ENCODE measurements at regions not wholly inside any gene's neighbourhood (a gene's known extent, or its start where the extent isn't known, plus 50 kb on each side); places are given as distances from the start of the nearest gene placed in this dataset.

DNA sequence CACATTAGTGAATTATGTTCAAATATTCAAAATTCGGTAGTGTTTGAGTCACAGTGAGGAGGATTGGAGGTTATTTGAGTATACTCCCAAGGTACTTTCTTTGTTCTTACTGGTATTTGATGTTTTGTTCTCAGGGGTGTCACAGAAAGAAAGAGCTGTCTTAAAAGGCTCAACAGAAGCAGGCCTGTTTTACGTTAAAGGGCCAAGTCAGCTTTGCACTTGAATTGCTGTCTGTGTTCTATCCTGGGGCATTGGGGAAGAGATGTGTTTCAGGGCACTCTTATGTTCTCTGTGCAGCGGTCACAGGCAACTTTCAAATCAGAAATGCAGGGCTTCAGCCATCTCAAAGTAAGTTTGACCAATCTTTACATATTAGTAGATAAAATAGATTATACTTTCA, 1113.1 kb upstream of the LCORL start:
- TF ChIP-seq, protein P1, sequence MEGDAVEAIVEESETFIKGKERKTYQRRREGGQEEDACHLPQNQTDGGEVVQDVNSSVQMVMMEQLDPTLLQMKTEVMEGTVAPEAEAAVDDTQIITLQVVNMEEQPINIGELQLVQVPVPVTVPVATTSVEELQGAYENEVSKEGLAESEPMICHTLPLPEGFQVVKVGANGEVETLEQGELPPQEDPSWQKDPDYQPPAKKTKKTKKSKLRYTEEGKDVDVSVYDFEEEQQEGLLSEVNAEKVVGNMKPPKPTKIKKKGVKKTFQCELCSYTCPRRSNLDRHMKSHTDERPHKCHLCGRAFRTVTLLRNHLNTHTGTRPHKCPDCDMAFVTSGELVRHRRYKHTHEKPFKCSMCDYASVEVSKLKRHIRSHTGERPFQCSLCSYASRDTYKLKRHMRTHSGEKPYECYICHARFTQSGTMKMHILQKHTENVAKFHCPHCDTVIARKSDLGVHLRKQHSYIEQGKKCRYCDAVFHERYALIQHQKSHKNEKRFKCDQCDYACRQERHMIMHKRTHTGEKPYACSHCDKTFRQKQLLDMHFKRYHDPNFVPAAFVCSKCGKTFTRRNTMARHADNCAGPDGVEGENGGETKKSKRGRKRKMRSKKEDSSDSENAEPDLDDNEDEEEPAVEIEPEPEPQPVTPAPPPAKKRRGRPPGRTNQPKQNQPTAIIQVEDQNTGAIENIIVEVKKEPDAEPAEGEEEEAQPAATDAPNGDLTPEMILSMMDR (IDR thresholded peaks at IDR 0.05), result no peak
- TF ChIP-seq POLR2A (IDR thresholded peaks at IDR 0.05), result no peak

Data from transverse colon (tissue), 3 donors.